ENCODE measurements at regions not wholly inside any gene's neighbourhood (a gene's known extent, or its start where the extent isn't known, plus 50 kb on each side); places are given as distances from the start of the nearest gene placed in this dataset.

DNA sequence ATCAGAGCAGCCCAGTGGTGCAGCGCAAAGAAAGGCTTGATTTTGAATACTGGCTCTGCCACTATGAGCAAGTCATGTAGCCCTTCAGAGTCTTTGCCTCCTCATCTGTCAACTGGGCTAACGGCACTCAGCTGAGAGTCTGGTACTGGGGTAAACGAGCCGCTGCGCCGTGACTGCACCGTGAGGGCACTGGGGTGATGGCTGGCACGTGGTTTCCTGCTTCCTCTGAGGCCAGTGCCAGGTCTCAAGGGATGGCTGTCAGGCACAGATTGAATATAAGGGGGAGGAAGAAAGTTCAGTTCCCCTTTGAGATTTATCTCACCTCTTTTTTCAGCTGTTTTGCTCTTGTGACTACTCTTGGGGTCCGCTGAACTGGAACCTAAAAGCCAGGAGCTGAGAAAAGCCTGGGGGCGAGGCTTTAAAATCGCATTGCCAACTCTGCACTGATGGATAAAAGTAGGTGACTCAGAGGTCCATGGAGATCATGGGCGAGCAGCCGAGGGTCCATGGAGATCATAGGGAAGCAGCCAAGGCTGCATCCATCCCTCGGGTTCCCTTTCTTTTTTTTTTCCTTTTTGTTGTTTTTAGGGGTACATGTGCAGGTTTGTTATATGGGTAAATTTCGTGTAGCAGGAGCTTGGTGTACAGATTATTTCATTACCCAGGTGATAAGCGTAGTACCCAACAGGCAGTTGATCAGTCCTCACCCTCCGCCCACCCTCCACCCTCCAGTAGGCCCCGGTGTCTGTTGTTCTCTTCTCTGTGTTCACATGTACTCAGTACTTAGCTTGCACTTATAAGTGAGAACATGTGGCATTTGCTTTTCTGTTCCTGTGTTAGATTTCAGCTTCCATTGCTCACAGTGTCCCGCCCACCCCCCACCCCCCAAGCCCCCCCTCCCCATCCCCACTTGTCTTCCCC, 114.3 kb downstream of the SPP2 start:
- no peaks in the 10 kb centered on the region for H3K4me1 ChIP-seq
- no peaks in the 10 kb centered on the region for H3K27me3 ChIP-seq
- no peaks in the 10 kb centered on the region for H3K36me3 ChIP-seq
- DNase-seq (ENCODE audit: low spot score) = no peak
- no peaks in the 10 kb centered on the region for H3K9me3 ChIP-seq
- no peak overlapping the region for H3K4me3 ChIP-seq
- TF ChIP-seq, protein P1, sequence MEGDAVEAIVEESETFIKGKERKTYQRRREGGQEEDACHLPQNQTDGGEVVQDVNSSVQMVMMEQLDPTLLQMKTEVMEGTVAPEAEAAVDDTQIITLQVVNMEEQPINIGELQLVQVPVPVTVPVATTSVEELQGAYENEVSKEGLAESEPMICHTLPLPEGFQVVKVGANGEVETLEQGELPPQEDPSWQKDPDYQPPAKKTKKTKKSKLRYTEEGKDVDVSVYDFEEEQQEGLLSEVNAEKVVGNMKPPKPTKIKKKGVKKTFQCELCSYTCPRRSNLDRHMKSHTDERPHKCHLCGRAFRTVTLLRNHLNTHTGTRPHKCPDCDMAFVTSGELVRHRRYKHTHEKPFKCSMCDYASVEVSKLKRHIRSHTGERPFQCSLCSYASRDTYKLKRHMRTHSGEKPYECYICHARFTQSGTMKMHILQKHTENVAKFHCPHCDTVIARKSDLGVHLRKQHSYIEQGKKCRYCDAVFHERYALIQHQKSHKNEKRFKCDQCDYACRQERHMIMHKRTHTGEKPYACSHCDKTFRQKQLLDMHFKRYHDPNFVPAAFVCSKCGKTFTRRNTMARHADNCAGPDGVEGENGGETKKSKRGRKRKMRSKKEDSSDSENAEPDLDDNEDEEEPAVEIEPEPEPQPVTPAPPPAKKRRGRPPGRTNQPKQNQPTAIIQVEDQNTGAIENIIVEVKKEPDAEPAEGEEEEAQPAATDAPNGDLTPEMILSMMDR (IDR thresholded peaks at IDR 0.05) = no peak
- no peak overlapping the region for H3K27ac ChIP-seq

DNA sequence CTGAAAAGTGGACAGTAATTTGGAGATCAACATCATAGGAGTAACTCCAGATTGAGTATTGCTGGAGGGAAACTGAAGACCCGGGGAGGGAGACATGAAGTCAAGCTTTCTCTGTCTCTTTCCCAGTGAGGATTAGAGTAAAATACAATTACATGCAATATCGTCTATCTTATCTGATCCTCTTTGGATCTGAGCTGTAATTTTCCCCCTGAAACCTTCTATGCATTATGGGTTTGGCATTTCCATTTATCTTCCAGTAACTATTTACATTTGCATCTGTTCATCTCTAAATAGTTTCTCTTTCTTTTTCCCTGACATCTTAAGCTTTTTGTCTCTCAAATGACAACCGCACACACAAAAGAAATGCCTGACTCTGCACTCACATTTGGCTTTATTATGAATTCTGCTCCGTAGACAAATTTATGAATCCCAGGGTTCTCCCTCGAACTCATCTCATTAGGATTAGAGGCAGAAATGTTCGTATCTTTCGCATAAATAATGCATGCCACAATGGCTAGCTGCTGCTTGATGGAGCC, 113.1 kb downstream of the SPP2 start:
- no peaks in the 10 kb centered on the region for H3K4me1 ChIP-seq
- H3K36me3 ChIP-seq = no peaks in the 10 kb centered on the region
- H3K27ac ChIP-seq = no peak overlapping the region
- TF ChIP-seq, protein P1 (IDR thresholded peaks at IDR 0.05) = no peak
- no peaks in the 10 kb centered on the region for H3K9me3 ChIP-seq
- H3K27me3 ChIP-seq = no peaks in the 10 kb centered on the region
- no peak overlapping the region for H3K4me3 ChIP-seq
- DNase-seq (ENCODE audit: low spot score) = no peak

DNA sequence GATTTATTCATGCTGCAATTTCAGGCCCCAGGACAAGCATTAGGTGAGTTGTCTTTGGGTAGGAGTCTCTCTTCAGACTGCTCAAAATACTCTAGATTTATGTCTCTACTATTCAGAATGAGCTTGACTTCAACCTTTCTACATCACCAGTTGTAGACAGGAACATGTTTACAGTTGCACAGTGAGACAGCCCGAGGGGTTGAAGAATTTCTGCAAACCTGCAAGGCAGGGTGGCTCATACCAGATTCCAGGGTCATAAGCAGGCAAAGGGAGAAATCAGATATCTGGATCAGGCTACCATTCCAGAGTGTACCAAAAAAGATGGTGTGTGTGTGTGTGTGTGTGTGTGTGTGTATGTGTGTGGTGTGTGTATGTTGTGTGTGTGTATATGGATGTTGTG, 112.4 kb downstream of the SPP2 start:
- TF ChIP-seq, protein P1 (IDR thresholded peaks at IDR 0.05) = no peak
- no peaks in the 10 kb centered on the region for H3K27me3 ChIP-seq
- H3K4me1 ChIP-seq = no peaks in the 10 kb centered on the region
- no peak for DNase-seq (ENCODE audit: low spot score)
- H3K27ac ChIP-seq = no peak overlapping the region
- no peaks in the 10 kb centered on the region for H3K9me3 ChIP-seq
- H3K4me3 ChIP-seq = no peak overlapping the region
- no peaks in the 10 kb centered on the region for H3K36me3 ChIP-seq

DNA sequence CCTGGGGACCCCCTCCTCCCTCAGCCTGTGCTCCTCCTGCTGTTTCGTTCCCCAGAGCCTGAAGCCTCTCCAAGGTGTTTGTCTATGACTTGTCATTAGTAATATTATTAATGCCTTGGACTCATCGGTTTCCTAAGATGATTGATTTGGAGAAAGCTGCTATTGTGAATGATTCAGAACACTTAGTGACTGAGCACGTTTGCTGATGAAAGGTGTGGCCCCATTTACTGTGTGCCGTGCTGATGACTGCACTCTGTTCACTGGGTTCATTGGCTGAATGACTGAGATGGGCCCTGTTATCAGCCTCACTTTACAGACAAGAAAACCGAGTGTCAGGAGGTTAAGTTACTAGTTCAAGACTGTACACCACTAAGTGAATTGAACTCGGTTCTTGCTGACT, 111.4 kb downstream of the SPP2 start:
- Histone ChIP-seq H3K9me3 (no peaks in the 10 kb centered on the region), H3K27me3 (no peaks in the 10 kb centered on the region), H3K36me3 (no peaks in the 10 kb centered on the region), H3K27ac (no peak overlapping the region), H3K4me3 (no peak overlapping the region), H3K4me1 (no peaks in the 10 kb centered on the region)
- TF ChIP-seq, protein P1 (IDR thresholded peaks at IDR 0.05) = no peak
- DNase-seq (ENCODE audit: low spot score) = no peak

DNA sequence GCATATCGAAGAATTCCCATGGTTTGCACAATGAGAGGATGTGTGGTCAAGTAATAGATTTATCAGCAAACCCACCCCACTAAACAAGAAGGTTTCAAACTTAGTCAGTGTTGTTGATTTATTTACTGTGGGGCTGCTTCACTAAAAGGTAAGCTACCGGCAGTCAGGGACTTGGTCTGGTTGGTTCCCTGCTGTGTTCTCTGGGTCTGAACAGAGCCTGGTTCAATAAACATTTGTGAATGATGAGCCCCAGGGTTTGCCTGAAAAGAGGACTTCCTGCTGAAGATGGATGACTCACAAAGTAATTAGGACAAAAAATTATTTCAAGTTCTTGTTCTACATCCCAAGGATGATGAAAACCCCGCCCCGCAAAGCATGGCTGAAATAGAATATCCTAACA, 108.3 kb downstream of the SPP2 start:
- H3K4me3 ChIP-seq = no peak overlapping the region
- no peaks in the 10 kb centered on the region for H3K36me3 ChIP-seq
- TF ChIP-seq, protein P1 (IDR thresholded peaks at IDR 0.05) = no peak
- no peaks in the 10 kb centered on the region for H3K9me3 ChIP-seq
- H3K27me3 ChIP-seq = no peaks in the 10 kb centered on the region
- no peak for DNase-seq (ENCODE audit: low spot score)
- H3K27ac ChIP-seq = no peak overlapping the region
- no peaks in the 10 kb centered on the region for H3K4me1 ChIP-seq

All from right atrium auricular region (tissue), 2 donors.